Stimulated activated CD8-positive, alpha-beta memory T cell treated with anti-CD3 and anti-CD28 coated beads, Interleukin-4, amount 100 ng/mL, for 24 hours (primary cell): ENCODE measurements at regions not wholly inside any gene's neighbourhood (a gene's known extent, or its start where the extent isn't known, plus 50 kb on each side); places are given as distances from the start of the nearest gene placed in this dataset.
"Not testable (repeated sequence)": the region's sequence is repeated elsewhere in the genome, so short reads cannot be mapped to it uniquely, and the experiment has no call there.

Source experiments
- DNase-seq: peaks from one replicate; pipeline ENCODE4 v3.0.0-alpha.2; 2020; ENCODE audit warnings: low read depth

DNA sequence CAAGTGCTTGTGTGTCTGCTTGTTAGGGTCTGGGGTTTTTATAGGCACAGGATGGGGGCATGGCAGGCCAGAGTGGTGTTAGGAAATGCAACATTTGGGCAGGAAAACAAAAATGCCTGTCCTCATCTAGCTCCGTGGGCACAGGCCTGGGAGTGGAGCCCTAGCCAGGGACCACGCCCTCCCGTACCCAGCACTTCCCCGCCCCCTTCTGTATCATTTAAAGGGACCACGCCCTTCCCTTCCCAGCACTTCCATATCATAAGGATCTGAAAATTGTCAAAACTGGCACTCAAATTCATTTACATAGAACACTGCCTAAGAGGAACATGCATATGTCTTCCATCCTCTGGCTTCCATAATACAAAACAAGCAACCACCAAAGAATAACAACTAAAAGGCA, 185.8 kb downstream of the B3GLCT start:
- no peak for DNase-seq

DNA sequence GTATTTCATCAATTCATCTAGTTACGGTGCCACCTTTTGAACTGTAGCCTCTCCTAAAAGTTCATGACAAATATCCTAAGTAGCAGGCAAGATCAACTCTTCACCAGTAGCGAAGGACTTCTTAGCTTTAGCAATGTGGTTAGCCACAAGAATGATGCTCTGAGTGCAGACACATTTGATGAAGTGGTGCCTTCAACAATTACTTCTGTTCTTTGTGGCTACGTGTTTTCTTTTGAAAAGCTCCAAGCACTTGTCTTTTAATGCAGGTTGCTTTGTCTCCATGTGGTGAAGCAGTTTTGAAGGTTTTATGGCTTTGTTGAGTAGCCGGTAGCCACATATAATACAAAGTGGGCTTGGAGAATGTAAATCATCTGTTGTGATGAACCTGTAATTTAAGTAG, 194.7 kb downstream of the B3GLCT start:
- no peak for DNase-seq

DNA sequence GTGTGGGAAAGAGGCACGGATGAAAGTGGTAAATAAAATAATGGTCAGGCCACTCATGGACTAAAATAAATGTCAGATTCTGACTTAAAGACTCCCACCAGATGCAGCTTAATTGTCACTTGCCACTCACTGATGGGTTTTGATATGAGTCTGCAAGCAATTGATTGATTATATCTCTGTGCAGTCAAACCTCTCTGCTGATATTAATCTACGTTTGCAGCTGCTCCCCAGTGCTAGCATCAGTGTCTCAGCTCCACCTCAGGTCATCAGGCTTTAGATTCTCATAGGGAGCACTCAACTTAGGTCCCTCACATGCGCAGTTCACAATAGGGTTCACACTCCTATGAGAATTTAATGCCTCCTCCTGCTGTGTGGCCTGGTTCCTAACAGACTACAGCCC, 195.3 kb downstream of the B3GLCT start:
- DNase-seq, result no peak

DNA sequence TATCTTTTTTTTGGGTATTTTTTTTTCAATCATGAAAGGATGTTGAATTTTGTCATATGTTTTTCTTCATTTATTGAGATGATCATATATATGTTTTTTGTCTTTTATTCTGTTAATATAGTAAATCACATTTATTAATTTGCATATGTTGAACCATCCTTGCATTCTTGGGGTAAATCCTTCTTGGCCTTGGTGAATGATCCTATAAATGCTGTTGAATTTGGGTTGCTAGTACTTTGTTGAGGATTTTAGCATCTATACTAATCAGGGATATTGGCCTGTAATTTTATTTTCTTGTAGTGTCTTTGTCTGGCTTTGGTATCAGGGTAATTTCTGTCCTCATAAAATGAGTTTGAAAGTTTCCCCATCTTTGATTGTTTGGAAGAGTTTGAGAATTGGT, 199.9 kb downstream of the B3GLCT start:
- DNase-seq, result no peak

DNA sequence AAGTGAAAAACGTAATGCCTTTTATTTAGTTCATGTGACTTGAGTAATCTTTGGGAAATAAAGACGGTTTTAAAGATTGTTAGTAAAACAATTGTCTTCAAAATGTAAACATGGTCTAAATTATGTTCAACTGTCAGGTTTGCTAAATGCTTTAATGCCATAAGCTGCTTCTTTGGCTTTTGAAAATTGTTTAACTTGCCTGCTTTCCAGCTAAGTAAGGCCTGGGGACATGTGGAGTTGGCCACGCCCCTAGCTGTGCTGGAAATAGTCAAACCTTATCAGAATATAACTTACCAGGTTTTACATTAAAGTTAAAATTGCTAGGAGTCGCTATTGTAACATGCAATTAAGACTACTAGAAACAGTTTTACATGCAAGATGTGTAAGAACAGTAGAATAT, 203.9 kb downstream of the B3GLCT start:
- not testable (repeated sequence) for DNase-seq

DNA sequence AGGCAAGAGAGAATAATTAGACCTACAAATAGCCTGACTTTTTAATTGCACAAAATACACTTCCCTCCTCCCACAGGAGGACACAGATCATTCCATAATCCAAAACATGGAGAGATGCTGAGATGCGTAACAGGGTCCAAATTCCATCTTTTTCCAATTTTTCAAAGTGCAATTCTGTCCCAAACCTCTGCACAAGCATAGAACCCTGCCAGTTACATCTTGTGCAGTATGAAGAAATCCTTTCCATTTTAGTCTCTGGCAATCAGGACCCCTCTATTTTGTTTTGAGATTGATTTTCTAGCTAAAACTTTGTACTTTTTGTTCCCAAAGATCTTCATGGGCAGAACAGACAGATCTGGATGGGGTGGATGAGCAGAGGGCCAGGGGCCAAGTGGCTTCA, 209.2 kb downstream of the B3GLCT start:
- no peak for DNase-seq

DNA sequence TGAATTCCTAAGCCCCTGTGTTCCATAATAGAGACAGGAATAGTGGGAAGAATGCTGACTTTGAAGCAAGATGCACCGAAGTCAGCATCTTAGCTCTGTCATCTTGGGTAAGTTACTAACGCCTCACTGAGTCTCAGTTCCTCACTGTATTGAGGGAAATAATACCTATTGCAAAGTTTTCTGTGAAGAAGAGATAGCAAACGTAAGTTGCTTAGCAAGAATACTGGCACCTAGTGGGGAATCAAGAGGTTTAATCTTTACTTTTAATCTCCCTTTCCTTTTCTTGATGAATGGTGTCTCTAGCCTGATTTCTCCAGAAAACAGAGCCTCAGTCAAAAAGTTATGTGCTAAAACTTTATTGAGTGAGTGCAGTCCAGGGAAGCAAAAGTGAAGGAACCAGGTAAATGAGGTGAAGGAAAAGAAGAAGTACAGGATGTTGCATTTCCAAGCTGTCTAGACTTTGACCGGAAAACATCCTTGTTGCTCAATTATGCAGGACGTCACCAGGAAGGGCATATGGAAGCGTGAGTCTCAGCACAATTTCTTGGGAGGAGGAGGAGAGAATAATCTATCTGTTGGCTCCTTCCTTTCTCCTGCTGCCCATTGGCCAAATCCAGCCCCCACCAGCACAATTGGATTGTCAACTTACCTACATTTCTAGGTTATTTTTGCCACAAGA, 210.0 kb downstream of the B3GLCT start:
- no peak for DNase-seq

DNA sequence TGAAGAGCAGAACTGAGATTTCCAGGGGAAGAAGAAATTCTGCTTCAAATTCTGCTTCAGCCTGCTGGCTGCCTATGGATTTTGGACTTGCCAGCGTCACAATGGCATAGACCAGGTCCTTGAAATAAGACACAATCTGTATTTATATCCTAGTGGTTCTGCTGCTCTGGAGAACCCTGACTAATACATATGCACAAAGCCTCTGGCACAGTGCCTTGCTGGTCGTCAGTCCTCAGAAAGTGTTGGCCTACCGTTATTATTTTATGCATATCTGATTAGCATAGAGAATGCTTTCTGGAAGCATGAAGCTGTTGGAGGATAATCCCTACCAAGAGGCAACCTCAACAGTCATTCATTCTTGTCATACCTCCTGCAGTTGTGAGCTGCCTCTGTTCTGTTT, 213.7 kb downstream of the B3GLCT start:
- no peak for DNase-seq

DNA sequence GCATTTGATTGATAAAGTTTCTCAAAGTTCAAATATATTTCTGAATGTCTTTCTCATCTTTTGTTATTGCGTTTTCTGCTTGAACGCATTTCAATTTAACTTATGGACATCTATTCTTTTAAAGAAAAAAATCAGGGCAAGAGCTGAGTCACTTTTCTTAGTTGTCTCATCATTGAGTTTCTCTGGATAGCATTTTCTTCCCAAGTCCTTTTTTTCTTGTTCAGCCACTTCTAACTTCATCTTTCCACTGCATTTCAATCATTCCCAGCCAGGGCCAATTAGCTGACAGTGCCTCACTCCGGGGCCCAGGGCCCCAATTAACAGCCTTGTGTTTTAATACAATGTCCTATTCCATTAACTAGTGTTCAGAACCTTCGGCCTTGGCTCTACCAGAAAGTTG, 216.3 kb downstream of the B3GLCT start:
- no peak for DNase-seq

DNA sequence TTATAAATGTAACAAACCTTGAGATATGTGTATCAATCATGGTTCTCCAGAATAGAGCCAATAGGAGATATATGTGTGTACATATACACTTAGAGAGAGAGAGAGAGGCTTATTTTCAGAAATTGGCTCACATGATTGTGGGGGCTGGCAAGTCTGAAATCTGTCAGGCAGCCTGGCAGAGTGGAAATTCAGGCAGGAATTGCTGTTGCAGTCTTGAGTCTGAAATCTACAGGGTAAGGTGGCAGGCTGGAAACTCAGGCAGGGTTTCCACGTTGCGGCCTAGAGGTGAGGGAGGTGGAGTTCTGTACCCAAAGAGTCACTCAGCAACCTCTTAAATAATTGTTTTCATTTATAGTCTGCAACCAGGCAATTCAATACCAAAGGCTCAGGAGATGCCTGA, 218.4 kb downstream of the B3GLCT start:
- no peak for DNase-seq

DNA sequence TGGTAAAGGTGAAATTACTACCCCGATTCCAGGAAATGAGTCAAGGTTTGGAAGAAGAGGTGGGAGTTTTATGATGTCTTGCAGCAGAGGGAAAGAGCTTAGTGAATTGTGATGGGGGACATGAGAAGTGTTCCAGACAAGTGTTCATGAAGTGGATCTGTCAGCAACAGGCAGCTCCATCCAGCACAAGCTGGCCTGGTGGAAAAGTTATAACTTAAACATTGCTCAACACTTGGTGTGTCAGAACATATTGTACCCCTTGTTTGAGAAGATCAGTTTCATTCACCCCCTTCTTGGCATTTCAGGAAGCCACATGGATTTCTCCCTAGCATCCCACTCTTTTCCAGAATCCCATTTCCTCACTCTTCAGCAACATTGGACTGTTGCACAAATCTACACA, 222.0 kb downstream of the B3GLCT start:
- DNase-seq, result no peak

DNA sequence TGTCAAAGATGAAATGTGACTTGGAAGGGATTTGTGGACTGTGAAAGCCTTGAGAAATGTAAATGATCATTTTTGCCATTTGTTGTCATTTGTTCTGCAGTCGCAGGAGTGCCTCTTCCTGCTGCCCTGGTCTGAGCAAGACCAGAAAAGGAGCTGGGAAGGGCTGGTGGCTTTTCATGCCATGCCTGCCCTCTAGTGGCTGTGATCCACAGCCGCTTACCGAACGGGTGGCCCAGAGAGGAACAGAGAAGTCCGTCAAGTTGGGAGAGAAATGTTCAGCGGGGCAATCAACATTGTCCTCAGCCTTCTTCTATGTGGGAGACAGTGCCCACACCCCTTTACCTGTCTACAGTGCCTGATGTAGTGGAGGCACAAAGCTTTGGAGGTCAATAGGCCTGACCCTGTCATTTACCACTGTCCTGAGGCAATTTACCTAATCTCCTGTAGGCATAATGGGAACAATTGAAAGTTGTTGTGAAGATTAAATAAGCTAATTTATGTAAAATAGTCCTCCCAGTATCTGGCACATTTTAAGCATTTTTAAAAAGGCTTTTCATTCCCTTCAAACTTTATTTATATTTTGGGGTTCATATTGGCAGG, 224.5 kb downstream of the B3GLCT start:
- DNase-seq, result peak; percentile 25

DNA sequence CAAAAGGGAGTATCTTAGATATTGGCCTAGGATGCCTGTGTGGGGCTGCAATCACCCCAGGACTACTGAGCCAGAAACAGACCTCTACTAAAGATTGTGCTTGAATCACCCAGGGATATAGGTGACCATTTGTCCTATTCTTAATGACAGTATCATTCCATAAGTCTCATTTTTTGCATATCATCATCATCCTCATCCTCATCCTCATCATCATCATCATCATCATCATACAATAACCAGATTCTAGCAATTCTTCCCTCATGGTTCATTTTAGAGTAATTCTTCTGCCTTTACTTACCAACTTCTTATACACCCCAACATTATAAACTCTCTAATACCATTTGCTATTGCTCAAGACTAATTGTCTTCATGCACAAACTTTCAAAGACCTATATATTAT, 226.6 kb downstream of the B3GLCT start:
- no peak for DNase-seq

DNA sequence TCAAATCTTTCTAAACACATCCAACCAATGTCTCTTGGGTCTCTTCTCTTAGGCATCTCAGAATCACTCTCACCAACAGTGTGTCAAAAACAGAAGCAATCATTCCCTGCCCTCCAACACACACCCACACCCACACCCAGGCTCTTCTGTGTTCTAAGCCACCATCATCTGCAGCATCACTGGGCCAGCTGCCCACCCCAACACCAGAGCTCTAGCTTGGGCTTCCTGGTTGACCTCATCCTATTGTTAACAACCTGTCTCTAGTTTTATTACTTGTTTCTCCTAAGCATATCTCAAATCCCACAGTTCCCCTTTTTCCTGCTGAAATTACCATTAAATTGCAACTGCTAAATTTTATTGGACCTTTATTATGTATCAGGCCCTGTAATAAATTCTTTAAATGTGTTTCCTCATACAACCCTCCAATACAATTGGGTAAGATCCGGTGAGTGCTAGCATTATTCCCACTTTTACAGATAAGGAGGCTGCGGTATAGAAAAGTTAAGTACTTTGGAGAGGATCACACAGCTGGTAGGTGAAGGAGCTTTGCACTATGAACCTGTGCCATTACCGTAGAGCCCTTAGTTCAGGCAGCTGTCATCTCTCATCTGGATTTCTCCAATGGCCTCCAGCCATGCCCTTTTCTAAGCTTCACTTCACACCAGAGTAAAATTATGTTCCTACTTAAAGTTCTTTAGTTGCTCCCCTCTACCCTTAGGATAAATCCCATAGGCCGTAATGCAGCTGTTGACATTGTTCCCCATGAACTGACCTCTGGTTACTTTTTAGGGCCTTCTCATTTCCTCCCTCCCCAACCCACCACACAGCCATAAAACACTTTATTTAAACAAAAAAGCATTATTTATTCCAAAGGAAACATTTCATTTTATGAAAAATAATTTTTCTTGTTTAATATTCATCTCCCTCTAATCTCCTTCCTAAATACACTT, 227.7 kb downstream of the B3GLCT start:
- DNase-seq, result no peak

DNA sequence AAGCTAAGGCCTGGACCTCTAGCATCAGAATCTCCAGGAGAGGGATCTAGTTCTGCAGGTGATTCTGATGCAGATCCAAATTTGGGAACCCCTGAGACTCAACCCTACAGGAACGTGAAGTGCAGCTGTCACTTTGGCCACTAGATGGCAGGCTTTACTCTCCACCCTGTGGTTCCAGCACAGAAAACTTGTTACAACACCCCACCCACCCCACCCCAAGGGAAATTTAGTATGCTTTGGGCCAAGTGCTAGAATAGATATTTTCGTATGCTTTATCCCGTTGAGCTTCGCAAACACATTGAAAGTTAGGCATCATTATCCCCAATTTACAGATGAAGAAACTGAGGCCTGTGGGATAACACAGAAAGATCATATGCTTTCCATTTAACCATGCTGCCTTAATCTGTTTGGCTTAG, 232.0 kb downstream of the B3GLCT start:
- DNase-seq, result peak; percentile 34

DNA sequence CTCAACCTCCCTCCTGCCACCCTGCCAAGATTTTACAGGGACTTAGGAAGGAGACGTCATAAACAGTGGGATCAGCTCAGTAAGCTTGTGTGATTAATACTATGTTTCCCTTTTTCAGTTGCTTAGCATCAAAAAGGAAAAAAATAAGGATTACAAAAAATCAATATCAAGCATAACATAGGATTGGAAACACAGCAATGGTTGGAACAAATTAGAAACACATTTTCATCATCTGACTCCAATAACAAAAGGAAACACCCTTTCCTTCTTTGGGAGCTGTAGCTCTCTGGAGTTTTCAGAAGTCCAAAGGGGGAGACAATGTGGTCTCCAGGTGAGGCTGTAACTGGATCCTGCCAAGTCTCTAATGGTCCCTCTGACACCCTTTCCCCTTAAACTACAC, 233.4 kb downstream of the B3GLCT start:
- no peak for DNase-seq

DNA sequence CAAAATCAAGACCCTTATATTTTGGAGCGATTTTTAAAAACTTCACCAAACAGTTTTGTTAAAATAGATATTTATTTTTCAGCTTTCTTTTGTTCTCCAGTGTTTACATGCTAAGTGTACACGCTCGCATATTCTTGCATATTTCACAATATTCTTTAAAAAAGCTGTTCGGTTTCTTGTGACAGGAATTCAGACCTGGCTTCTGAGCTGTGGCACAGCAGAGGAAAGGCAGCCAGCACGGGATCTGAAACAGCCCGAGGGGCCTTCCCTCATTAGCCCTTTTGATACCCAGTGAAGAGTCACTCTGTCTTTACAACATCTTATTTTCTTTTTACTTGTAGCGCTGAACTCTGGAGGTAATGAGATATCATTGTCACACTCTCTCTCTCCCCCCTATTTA, 234.0 kb downstream of the B3GLCT start:
- no peak for DNase-seq

DNA sequence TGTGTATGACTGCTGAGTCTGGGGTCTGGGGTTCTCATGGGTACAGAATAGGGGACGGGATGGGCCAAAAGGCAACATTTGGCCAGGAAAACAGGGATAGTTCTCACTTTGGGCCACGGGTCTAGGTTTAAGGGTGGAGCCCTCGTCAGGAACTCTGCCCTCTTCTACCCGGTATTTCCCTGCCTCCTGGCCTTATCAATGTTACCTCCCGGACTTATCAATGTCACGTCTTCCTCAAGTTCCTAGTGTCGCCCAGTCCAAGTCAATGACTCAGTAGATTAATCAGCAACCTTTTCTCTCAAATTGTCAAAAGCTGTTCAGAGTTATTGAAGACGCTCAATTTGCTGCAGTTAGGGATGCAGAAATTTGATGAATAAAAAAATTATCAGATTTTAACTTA, 234.8 kb downstream of the B3GLCT start:
- no peak for DNase-seq

DNA sequence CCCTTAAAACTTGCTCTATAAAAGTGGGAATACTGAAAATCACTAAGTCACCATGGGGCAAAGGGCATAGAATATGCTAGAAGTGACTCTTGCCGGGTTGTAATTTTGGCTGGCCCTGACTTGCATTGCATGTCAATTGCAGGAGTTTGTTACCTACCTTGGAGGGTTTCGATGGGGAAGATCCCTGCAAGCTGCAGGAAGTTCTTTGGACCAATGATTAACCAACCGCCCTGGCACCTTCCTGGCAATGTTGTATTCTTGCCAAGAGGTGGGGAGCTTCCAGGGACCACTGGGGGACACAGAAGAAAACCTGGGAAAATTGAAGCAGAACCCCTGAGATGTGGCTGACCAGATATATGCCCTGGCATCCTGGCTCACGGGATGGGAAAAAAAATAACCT, 235.8 kb downstream of the B3GLCT start:
- DNase-seq, result no peak

DNA sequence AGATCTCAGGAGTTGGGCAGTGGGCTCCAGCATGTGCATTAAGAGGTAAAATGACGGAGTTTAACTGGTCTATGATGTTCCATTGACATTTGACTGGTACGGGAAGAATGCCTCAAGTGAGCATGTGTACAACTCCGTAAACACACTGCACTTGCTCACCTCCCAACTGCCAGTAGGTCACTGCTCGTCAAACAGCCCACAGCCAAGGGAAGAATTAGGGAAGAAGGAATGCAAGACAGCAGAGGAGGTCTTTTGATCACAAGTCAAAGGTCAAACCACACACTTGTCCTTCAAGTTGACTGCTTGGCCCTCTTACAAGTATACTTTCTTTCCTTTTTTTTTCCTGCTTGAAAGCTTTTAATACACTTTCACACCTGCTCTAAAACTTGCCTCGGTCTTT, 236.7 kb downstream of the B3GLCT start:
- no peak for DNase-seq

DNA sequence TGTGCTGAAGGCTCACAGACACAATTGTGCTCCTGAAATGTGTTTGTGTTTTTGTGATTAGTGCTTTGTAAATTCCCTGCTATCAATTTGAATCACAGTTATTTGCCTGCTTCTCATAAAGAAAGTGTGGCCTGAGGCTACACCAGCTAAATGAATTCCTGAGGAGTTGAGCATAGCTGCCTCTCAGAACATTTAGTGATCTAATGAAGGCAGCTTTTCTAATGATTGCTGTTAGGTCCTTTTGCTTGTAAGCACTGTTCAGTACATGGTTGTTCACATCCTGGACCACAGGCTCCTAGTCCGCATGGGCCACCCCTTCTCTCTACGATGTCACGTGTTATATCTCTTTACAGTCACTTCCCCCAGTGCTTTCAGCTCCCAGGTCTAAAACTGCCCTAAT, 238.2 kb downstream of the B3GLCT start:
- DNase-seq, result no peak

DNA sequence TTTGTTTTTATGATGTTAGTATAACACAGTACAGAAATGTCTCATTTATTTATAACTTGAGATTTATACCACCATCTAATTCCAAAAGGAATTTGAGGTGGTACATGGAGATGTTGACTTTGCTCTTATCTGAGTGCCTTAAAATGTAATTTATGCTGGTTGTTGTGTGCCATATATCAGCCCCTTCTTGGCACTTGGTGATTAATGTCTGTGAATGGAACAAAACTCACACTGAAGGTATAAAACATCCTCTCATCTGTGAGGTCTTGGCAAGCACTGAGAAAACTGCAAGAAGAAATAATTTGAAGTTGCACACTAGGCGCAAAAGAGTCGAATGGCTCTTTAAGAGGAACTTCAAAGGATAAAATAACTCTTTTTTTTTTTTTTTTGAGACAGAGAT, 240.4 kb downstream of the B3GLCT start:
- DNase-seq, result no peak
